ENCODE measurements at regions not wholly inside any gene's neighbourhood (a gene's known extent, or its start where the extent isn't known, plus 50 kb on each side); places are given as distances from the start of the nearest gene placed in this dataset.

- no peaks in the 10 kb centered on the region for H3K9me3 ChIP-seq
- H3K27ac ChIP-seq, result no peak overlapping the region
- DNase-seq, result no peak
- no peak overlapping the region for H3K4me3 ChIP-seq (replicated peaks in 1 of 3)
- no peaks in the 10 kb centered on the region for H3K36me3 ChIP-seq
- no peaks in the 10 kb centered on the region for H3K4me1 ChIP-seq
- H3K27me3 ChIP-seq, result no peaks in the 10 kb centered on the region
- intact Hi-C loops (cut with DNase I), result no loop called here
- TF ChIP-seq POLR2A (IDR thresholded peaks at IDR 0.05), result no peak
These were observed 185.5 kb upstream of the NRSN1 start for GRCh38 chr6:23940466-23940865.

DNA sequence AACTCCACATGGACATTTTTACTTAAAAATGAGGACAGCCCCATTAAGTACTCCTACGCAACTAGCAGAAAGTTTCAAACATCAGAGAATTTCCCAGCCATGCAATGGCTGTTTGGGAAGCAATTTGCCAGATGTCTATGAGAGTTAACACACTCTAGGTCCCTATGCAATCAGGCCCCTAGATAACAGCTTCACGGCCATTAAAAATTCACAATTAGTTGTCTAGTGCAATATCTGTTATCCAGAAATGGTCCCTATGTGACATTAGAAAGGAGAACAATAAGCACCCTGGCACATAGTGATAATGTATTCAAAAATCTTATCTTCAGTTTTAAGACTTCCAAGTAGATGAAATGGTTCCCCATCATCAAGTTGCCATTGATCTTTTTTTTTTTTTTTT, 174.3 kb upstream of the NRSN1 start:
- TF ChIP-seq POLR2A (IDR thresholded peaks at IDR 0.05), result no peak
- TF ChIP-seq, protein P1, sequence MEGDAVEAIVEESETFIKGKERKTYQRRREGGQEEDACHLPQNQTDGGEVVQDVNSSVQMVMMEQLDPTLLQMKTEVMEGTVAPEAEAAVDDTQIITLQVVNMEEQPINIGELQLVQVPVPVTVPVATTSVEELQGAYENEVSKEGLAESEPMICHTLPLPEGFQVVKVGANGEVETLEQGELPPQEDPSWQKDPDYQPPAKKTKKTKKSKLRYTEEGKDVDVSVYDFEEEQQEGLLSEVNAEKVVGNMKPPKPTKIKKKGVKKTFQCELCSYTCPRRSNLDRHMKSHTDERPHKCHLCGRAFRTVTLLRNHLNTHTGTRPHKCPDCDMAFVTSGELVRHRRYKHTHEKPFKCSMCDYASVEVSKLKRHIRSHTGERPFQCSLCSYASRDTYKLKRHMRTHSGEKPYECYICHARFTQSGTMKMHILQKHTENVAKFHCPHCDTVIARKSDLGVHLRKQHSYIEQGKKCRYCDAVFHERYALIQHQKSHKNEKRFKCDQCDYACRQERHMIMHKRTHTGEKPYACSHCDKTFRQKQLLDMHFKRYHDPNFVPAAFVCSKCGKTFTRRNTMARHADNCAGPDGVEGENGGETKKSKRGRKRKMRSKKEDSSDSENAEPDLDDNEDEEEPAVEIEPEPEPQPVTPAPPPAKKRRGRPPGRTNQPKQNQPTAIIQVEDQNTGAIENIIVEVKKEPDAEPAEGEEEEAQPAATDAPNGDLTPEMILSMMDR (IDR thresholded peaks at IDR 0.05), result no peak
- Histone ChIP-seq H3K4me3 (replicated peaks in 1 of 3) (no peak overlapping the region), H3K36me3 (no peaks in the 10 kb centered on the region), H3K27ac (no peak overlapping the region), H3K4me1 (no peaks in the 10 kb centered on the region), H3K27me3 (no peaks in the 10 kb centered on the region), H3K9me3 (no peaks in the 10 kb centered on the region)
- intact Hi-C loops (cut with DNase I), result no loop called here
- DNase-seq, result no peak
- 82 to 85% methylated on average over 2 of the region's 2 CpGs for WGBS, 2 donors

DNA sequence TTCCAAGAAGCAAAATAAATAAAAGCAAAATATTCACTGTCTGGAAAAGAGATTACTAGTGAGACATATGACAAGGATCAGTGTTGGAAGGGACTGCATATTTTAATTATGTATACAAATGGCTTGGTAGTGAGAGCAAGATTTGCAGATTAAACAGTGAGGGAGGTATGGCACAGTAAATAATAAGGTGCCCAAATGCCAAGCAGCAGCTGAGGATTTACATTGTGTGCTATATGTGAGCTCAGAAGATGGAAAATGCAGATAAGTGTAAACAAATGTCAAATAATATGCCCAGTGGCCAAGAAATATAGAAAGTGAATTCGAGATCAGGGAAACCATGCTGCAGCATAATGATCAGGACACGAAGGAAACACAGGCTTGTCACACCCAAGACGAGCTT, 173.8 kb upstream of the NRSN1 start:
- DNase-seq, result no peak
- intact Hi-C loops (cut with DNase I), result no loop called here
- Histone ChIP-seq H3K9me3 (no peaks in the 10 kb centered on the region), H3K4me1 (no peaks in the 10 kb centered on the region), H3K4me3 (replicated peaks in 1 of 3) (no peak overlapping the region), H3K27ac (no peak overlapping the region), H3K27me3 (no peaks in the 10 kb centered on the region), H3K36me3 (no peaks in the 10 kb centered on the region)
- TF ChIP-seq, protein P1 (IDR thresholded peaks at IDR 0.05), result no peak
- TF ChIP-seq POLR2A (IDR thresholded peaks at IDR 0.05), result no peak
- WGBS, 2 donors, result 69 to 80% methylated on average over 3 of the region's 3 CpGs

- intact Hi-C loops (cut with DNase I), result no loop called here
- no peaks in the 10 kb centered on the region for H3K9me3 ChIP-seq
- TF ChIP-seq POLR2A (IDR thresholded peaks at IDR 0.05), result no peak
- TF ChIP-seq, protein P1 (IDR thresholded peaks at IDR 0.05), result no peak
- no peak overlapping the region for H3K4me3 ChIP-seq (replicated peaks in 1 of 3)
- no peaks in the 10 kb centered on the region for H3K36me3 ChIP-seq
- no peaks in the 10 kb centered on the region for H3K27me3 ChIP-seq
- H3K27ac ChIP-seq, result no peak overlapping the region
- H3K4me1 ChIP-seq, result no peaks in the 10 kb centered on the region
- 62 to 65% methylated on average over 3 of the region's 3 CpGs for WGBS, 2 donors
- no peak for DNase-seq
These were observed 172.0 kb upstream of the NRSN1 start for GRCh38 chr6:23953976-23954375.

GRCh38 chr6:23957017-23957416, 169.0 kb upstream of the NRSN1 start:
- no peak overlapping the region for H3K4me3 ChIP-seq (replicated peaks in 1 of 3)
- H3K36me3 ChIP-seq, result no peaks in the 10 kb centered on the region
- no peak for DNase-seq
- H3K27ac ChIP-seq, result no peak overlapping the region
- H3K27me3 ChIP-seq, result no peaks in the 10 kb centered on the region
- intact Hi-C loops (cut with DNase I), result no loop called here
- WGBS, 2 donors, result 73 to 77% methylated on average over 3 of the region's 3 CpGs
- no peaks in the 10 kb centered on the region for H3K4me1 ChIP-seq
- no peaks in the 10 kb centered on the region for H3K9me3 ChIP-seq
- TF ChIP-seq, protein P1 (IDR thresholded peaks at IDR 0.05), result no peak
- TF ChIP-seq POLR2A (IDR thresholded peaks at IDR 0.05), result no peak

DNA sequence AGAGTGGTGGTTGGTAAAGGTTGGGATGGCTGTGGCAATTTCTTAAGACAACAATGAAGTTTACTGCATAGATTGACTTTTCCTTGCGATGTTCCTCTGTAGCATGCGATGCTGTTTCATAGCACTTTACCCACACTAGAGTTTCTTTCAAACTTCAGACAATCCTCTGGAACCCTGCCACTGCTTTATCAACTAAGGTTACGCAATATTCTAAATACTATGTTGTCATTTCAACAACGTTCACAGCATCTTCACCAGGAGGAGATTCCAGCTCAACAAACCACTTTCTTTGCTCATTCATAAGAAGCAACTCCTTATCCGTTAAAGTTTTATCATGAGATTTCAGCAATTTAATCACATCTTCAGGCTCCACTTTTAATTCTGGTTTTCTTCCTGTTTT, 161.2 kb upstream of the NRSN1 start:
- Histone ChIP-seq H3K36me3 (no peaks in the 10 kb centered on the region), H3K27me3 (no peaks in the 10 kb centered on the region), H3K9me3 (no peaks in the 10 kb centered on the region), H3K27ac (no peak overlapping the region), H3K4me1 (no peaks in the 10 kb centered on the region), H3K4me3 (replicated peaks in 1 of 3) (no peak overlapping the region)
- WGBS, 2 donors, result 40 to 49% methylated on average over 5 of the region's 5 CpGs
- TF ChIP-seq, protein P1 (IDR thresholded peaks at IDR 0.05), result no peak
- no peak for TF ChIP-seq POLR2A (IDR thresholded peaks at IDR 0.05)
- intact Hi-C loops (cut with DNase I), result no loop called here
- DNase-seq, result no peak

All from thyroid gland (tissue), 4 donors.